ENCODE measurements at regions not wholly inside any gene's neighbourhood (a gene's known extent, or its start where the extent isn't known, plus 50 kb on each side); places are given as distances from the start of the nearest gene placed in this dataset.

DNA sequence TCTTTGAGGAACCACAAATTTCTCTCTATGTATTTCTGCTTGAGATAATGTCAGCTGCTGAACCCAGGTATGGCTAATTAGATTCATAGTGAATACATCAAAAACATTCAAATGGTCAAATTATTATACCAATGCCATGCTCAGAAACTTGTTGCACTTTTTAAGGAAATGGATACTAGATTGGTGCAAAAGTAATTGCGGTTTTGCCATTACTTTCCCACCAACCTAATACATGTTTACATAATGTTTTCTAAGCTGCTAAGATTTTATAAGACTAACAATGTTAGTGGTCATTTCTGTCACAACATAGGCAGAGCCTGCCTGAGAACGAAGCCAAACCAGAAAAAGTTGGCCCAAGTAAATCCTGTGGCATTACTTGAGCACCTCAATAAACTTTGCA is 568.2 kb upstream of the LRATD1 start:
- TF ChIP-seq, protein P1, sequence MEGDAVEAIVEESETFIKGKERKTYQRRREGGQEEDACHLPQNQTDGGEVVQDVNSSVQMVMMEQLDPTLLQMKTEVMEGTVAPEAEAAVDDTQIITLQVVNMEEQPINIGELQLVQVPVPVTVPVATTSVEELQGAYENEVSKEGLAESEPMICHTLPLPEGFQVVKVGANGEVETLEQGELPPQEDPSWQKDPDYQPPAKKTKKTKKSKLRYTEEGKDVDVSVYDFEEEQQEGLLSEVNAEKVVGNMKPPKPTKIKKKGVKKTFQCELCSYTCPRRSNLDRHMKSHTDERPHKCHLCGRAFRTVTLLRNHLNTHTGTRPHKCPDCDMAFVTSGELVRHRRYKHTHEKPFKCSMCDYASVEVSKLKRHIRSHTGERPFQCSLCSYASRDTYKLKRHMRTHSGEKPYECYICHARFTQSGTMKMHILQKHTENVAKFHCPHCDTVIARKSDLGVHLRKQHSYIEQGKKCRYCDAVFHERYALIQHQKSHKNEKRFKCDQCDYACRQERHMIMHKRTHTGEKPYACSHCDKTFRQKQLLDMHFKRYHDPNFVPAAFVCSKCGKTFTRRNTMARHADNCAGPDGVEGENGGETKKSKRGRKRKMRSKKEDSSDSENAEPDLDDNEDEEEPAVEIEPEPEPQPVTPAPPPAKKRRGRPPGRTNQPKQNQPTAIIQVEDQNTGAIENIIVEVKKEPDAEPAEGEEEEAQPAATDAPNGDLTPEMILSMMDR (conservative IDR thresholded peaks at IDR 0.05; ENCODE audit: low read depth in 2 of 2) = no peak
- TF ChIP-seq POLR2AphosphoS5 (IDR thresholded peaks at IDR 0.05; ENCODE audit: low read depth) (no peak), EZH2 (IDR thresholded peaks at IDR 0.05; ENCODE audit: low read depth, unreplicated experiment) (no peak)
